ENCODE measurements at regions not wholly inside any gene's neighbourhood (a gene's known extent, or its start where the extent isn't known, plus 50 kb on each side); places are given as distances from the start of the nearest gene placed in this dataset.
A peak's percentile ranks its signal among the peaks of the same experiment; 100 is the strongest.

- Histone ChIP-seq H3K4me1 (peaks cover 13% of the 10 kb centered on the region; the same call in 1 of the 2 replicates), H3K9me3 (no peaks in the 10 kb centered on the region), H3K27me3 (replicated peaks; ENCODE audit: control insufficient read depth, insufficient read depth, low read length) (no peaks in the 10 kb centered on the region), H3K4me3 (ENCODE audit: low read depth, low read length) (no peak overlapping the region), H3K36me3 (ENCODE audit: control insufficient read depth, insufficient read depth, low read length) (no peaks in the 10 kb centered on the region)
- CTCF ChIA-PET = interaction anchor here (0.6 kb wide), 1 partner anchor 26 kb away, joined by 3 read pairs; no protein-coding TSS in a partner anchor
- Mint-ChIP-seq H3K9me3 (ENCODE audit: unreplicated experiment) (no peaks in the 10 kb centered on the region), H3K4me3 (ENCODE audit: unreplicated experiment) (no peak overlapping the region), H3K27me3 (ENCODE audit: insufficient read depth, unreplicated experiment) (no peaks in the 10 kb centered on the region), H3K4me1 (ENCODE audit: low read depth, unreplicated experiment) (peaks cover 29% of the 10 kb centered on the region), H3K27ac (ENCODE audit: unreplicated experiment) (peak overlapping the region; percentile 37), H3K36me3 (ENCODE audit: insufficient read depth, unreplicated experiment) (no peaks in the 10 kb centered on the region)
- POLR2A ChIA-PET = no interaction called here
- DNase-seq = peak; percentile 75 to 81
- TF ChIP-seq CTCF (IDR thresholded peaks at IDR 0.05; ENCODE audit: insufficient read depth in 1 of 2, low read depth in 1 of 2, low read length in 1 of 2, severe bottlenecking in 1 of 2, unreplicated experiment in 1 of 2) = peak; percentile 79
- BruUV-seq (replicated peaks) = no TSS peak
- intact Hi-C loops (cut with micrococcal nuclease; ENCODE audit: unreplicated experiment) = loop anchor here (1.0 to 5.0 kb wide), 4 partner anchors 41 to 474 kb away; no protein-coding TSS in a partner anchor
Measured at GRCh38 chr6:138590796-138591709, 91.8 kb upstream of the NHSL1 start.

- H3K4me1 ChIP-seq = peaks cover 13% of the 10 kb centered on the region; the same call in 1 of the 2 replicates
- H3K4me3 Mint-ChIP-seq (ENCODE audit: unreplicated experiment) = peak overlapping the region; percentile 37
- no peaks in the 10 kb centered on the region for H3K9me3 Mint-ChIP-seq (ENCODE audit: unreplicated experiment)
- peak overlapping the region; percentile 64 for H3K27ac Mint-ChIP-seq (ENCODE audit: unreplicated experiment)
- H3K36me3 ChIP-seq (ENCODE audit: control insufficient read depth, insufficient read depth, low read length) = no peaks in the 10 kb centered on the region
- no peak overlapping the region for H3K4me3 ChIP-seq (ENCODE audit: low read depth, low read length)
- intact Hi-C loops (cut with micrococcal nuclease; ENCODE audit: unreplicated experiment) = loop anchor here (5.0 kb wide), 1 partner anchor 305 kb away; no protein-coding TSS in a partner anchor
- no peaks in the 10 kb centered on the region for H3K27me3 Mint-ChIP-seq (ENCODE audit: insufficient read depth, unreplicated experiment)
- ChIA-PET POLR2A (no interaction called here), CTCF (no interaction called here)
- H3K4me1 Mint-ChIP-seq (ENCODE audit: low read depth, unreplicated experiment) = peaks cover 29% of the 10 kb centered on the region
- no peaks in the 10 kb centered on the region for H3K9me3 ChIP-seq
- no TSS peak for BruUV-seq (replicated peaks)
- H3K27me3 ChIP-seq (replicated peaks; ENCODE audit: control insufficient read depth, insufficient read depth, low read length) = no peaks in the 10 kb centered on the region
- TF ChIP-seq CTCF (IDR thresholded peaks at IDR 0.05; ENCODE audit: insufficient read depth in 1 of 2, low read depth in 1 of 2, low read length in 1 of 2, severe bottlenecking in 1 of 2, unreplicated experiment in 1 of 2) = no peak
- no peak for DNase-seq
- no peaks in the 10 kb centered on the region for H3K36me3 Mint-ChIP-seq (ENCODE audit: insufficient read depth, unreplicated experiment)
Measured at GRCh38 chr6:138592749-138593123, 93.4 kb upstream of the NHSL1 start.

GRCh38 chr6:138593124-138593877 lies 94.0 kb upstream of the NHSL1 start:
- Mint-ChIP-seq H3K4me1 (ENCODE audit: low read depth, unreplicated experiment) (peaks cover 29% of the 10 kb centered on the region), H3K27me3 (ENCODE audit: insufficient read depth, unreplicated experiment) (no peaks in the 10 kb centered on the region), H3K27ac (ENCODE audit: unreplicated experiment) (peak overlapping the region; percentile 64), H3K36me3 (ENCODE audit: insufficient read depth, unreplicated experiment) (no peaks in the 10 kb centered on the region), H3K4me3 (ENCODE audit: unreplicated experiment) (peak overlapping the region; percentile 37), H3K9me3 (ENCODE audit: unreplicated experiment) (no peaks in the 10 kb centered on the region)
- H3K4me3 ChIP-seq (ENCODE audit: low read depth, low read length) = no peak overlapping the region
- H3K36me3 ChIP-seq (ENCODE audit: control insufficient read depth, insufficient read depth, low read length) = no peaks in the 10 kb centered on the region
- CTCF ChIA-PET = no interaction called here
- no peaks in the 10 kb centered on the region for H3K27me3 ChIP-seq (replicated peaks; ENCODE audit: control insufficient read depth, insufficient read depth, low read length)
- POLR2A ChIA-PET = interaction anchor here (0.5 kb wide), 1 partner anchor 100 kb away, joined by 3 read pairs; no protein-coding TSS in a partner anchor
- H3K4me1 ChIP-seq = peaks cover 13% of the 10 kb centered on the region; the same call in 1 of the 2 replicates
- no TSS peak for BruUV-seq (replicated peaks)
- no peak for DNase-seq
- no peak for TF ChIP-seq CTCF (IDR thresholded peaks at IDR 0.05; ENCODE audit: insufficient read depth in 1 of 2, low read depth in 1 of 2, low read length in 1 of 2, severe bottlenecking in 1 of 2, unreplicated experiment in 1 of 2)
- intact Hi-C loops (cut with micrococcal nuclease; ENCODE audit: unreplicated experiment) = loop anchor here (5.0 kb wide), 1 partner anchor 306 kb away; no protein-coding TSS in a partner anchor
- no peaks in the 10 kb centered on the region for H3K9me3 ChIP-seq

Measured in Caco-2 (cell line).